WTC11 (cell line): ENCODE measurements at regions not wholly inside any gene's neighbourhood (a gene's known extent, or its start where the extent isn't known, plus 50 kb on each side); places are given as distances from the start of the nearest gene placed in this dataset.

Source experiments
- ATAC-seq: fragments of 200-7000 bp; cut with Tn5 transposase; 2 replicates; pipeline ENCODE4 v1.10.0; 2021; ENCODE audit warnings: mild to moderate bottlenecking, moderate library complexity
- CTCF ChIA-PET: fragments of 300-600 bp; sonication (Branson Sonifier 250); formaldehyde crosslinking; loops from one replicate; lab custom pipeline; 2021; ENCODE audit warnings: antibody characterized with exemption; lab: Charles Lee
- POLR2A ChIA-PET: fragments of 350-600 bp; sonication (Branson Sonifier 250); formaldehyde crosslinking; loops from one replicate; lab custom pipeline; 2021; ENCODE audit warnings: antibody characterized with exemption; lab: Charles Lee
- DNase-seq: peaks from one replicate; pipeline ENCODE4 v3.0.0; 2021; ENCODE audit warnings: low spot score
- H3K27ac Mint-ChIP-seq: 2 replicates; pipeline ENCODE4 v1.8.0; 2021; ENCODE audit warnings: mixed read lengths
- H3K27me3 Mint-ChIP-seq: 2 replicates; pipeline ENCODE4 v1.8.0; 2021; ENCODE audit warnings: low read depth, mild to moderate bottlenecking, moderate library complexity, mixed read lengths
- H3K36me3 Mint-ChIP-seq: 2 replicates; pipeline ENCODE4 v1.8.0; 2021; ENCODE audit warnings: mixed read lengths
- H3K4me1 Mint-ChIP-seq: 2 replicates; pipeline ENCODE4 v1.8.0; 2022; ENCODE audit warnings: mixed read lengths
- H3K4me3 Mint-ChIP-seq: 2 replicates; pipeline ENCODE4 v1.8.0; 2021; ENCODE audit warnings: mild to moderate bottlenecking, moderate library complexity, mixed read lengths
- H3K9me3 Mint-ChIP-seq: 2 replicates; pipeline ENCODE4 v1.8.0; 2021; ENCODE audit warnings: mixed read lengths
- ATF1 ChIP-seq: sonication (generic); formaldehyde crosslinking; IDR thresholded peaks from 2 replicates; pipeline ENCODE4 v1.8.1; 2023; ENCODE audit warnings: mild to moderate bottlenecking, moderate library complexity, missing genetic modification reagents
- ATF2 ChIP-seq: sonication (generic); formaldehyde crosslinking; IDR thresholded peaks from 2 replicates; pipeline ENCODE4 v1.8.1; 2022; ENCODE audit warnings: low read depth, missing genetic modification reagents, borderline replicate concordance
- FOXK1 ChIP-seq: sonication (generic); formaldehyde crosslinking; IDR thresholded peaks from 2 replicates; pipeline ENCODE4 v1.8.0; 2022; ENCODE audit warnings: mild to moderate bottlenecking, moderate library complexity, missing genetic modification reagents
- GRHL2 ChIP-seq: fragments of 250-450 bp; sonication (Bioruptor Pico); IDR thresholded peaks from 2 replicates; pipeline ENCODE4 v1.8.0; 2022; ENCODE audit warnings: mild to moderate bottlenecking, moderate library complexity; ENCODE audit not compliant: insufficient replicate concordance, severe bottlenecking
- KAT7 ChIP-seq: sonication (generic); formaldehyde crosslinking; IDR thresholded peaks from 2 replicates; pipeline ENCODE4 v1.8.1; 2023; ENCODE audit warnings: missing genetic modification reagents, mild to moderate bottlenecking, borderline replicate concordance
- MAX ChIP-seq: sonication (generic); formaldehyde crosslinking; IDR thresholded peaks from 2 replicates; pipeline ENCODE4 v1.8.0; 2022; ENCODE audit warnings: mild to moderate bottlenecking, missing genetic modification reagents
- NR3C1 ChIP-seq: sonication (generic); formaldehyde crosslinking; conservative IDR thresholded peaks from 2 replicates; pipeline ENCODE4 v1.8.1; 2023; ENCODE audit warnings: low read depth, mild to moderate bottlenecking, missing genetic modification reagents
- TP53 ChIP-seq: sonication (generic); formaldehyde crosslinking; IDR thresholded peaks from 2 replicates; pipeline ENCODE4 v1.8.1; 2023; ENCODE audit warnings: mild to moderate bottlenecking, missing genetic modification reagents
- ZNF416 ChIP-seq: fragments of 250-450 bp; sonication (Bioruptor Pico); IDR thresholded peaks from 2 replicates; pipeline ENCODE4 v1.9.0; 2021; ENCODE audit warnings: mild to moderate bottlenecking, inconsistent platforms
- ZNF425 ChIP-seq: fragments of 250-450 bp; sonication (Bioruptor Pico); conservative IDR thresholded peaks from 2 replicates; pipeline ENCODE4 v1.9.0; 2021; ENCODE audit warnings: mild to moderate bottlenecking
- TF ChIP-seq, protein P1 (sequence below): sonication (generic); formaldehyde crosslinking; IDR thresholded peaks from 2 replicates; pipeline ENCODE4 v1.8.1; 2023; ENCODE audit warnings: mild to moderate bottlenecking, missing genetic modification reagents, moderate library complexity
- TF ChIP-seq, protein P2 (sequence below): sonication (generic); formaldehyde crosslinking; IDR thresholded peaks from 2 replicates; pipeline ENCODE4 v1.8.0; 2022; ENCODE audit warnings: missing genetic modification reagents
- TF ChIP-seq, protein P3 (sequence below): sonication (generic); formaldehyde crosslinking; IDR thresholded peaks from 2 replicates; pipeline ENCODE4 v1.8.0; 2023; ENCODE audit warnings: missing genetic modification reagents
- TF ChIP-seq, protein P4 (sequence below): fragments of 200-600 bp; IDR thresholded peaks from 2 replicates; pipeline ENCODE4 v1.8.0; 2022; ENCODE audit warnings: antibody characterized with exemption
- TF ChIP-seq, protein P5 (sequence below): sonication (generic); formaldehyde crosslinking; IDR thresholded peaks from 2 replicates; pipeline ENCODE4 v1.8.1; 2022; ENCODE audit warnings: missing genetic modification reagents, borderline replicate concordance
- TF ChIP-seq, protein P6 (sequence below): fragments of 250-450 bp; sonication (Bioruptor Pico); IDR thresholded peaks from 2 replicates; pipeline ENCODE4 v1.9.0; 2021; ENCODE audit warnings: mild to moderate bottlenecking
- TF ChIP-seq, protein P7 (sequence below): sonication (generic); formaldehyde crosslinking; IDR thresholded peaks from 2 replicates; pipeline ENCODE4 v1.8.1; 2023; ENCODE audit warnings: mild to moderate bottlenecking, moderate library complexity, missing genetic modification reagents

GRCh38 chr5:104556957-104557356, 994.4 kb upstream of the NUDT12 start:
- no peak for DNase-seq
- Mint-ChIP-seq H3K27me3 (no peaks in the 10 kb centered on the region), H3K4me1 (no peaks in the 10 kb centered on the region), H3K36me3 (peaks cover 27% of the 10 kb centered on the region), H3K4me3 (no peak overlapping the region), H3K9me3 (peaks cover 58% of the 10 kb centered on the region), H3K27ac (no peak overlapping the region)
- TF ChIP-seq, protein P1, sequence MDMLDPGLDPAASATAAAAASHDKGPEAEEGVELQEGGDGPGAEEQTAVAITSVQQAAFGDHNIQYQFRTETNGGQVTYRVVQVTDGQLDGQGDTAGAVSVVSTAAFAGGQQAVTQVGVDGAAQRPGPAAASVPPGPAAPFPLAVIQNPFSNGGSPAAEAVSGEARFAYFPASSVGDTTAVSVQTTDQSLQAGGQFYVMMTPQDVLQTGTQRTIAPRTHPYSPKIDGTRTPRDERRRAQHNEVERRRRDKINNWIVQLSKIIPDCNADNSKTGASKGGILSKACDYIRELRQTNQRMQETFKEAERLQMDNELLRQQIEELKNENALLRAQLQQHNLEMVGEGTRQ (CRISPR knock-in tag): no peak
- TF ChIP-seq, protein P2, sequence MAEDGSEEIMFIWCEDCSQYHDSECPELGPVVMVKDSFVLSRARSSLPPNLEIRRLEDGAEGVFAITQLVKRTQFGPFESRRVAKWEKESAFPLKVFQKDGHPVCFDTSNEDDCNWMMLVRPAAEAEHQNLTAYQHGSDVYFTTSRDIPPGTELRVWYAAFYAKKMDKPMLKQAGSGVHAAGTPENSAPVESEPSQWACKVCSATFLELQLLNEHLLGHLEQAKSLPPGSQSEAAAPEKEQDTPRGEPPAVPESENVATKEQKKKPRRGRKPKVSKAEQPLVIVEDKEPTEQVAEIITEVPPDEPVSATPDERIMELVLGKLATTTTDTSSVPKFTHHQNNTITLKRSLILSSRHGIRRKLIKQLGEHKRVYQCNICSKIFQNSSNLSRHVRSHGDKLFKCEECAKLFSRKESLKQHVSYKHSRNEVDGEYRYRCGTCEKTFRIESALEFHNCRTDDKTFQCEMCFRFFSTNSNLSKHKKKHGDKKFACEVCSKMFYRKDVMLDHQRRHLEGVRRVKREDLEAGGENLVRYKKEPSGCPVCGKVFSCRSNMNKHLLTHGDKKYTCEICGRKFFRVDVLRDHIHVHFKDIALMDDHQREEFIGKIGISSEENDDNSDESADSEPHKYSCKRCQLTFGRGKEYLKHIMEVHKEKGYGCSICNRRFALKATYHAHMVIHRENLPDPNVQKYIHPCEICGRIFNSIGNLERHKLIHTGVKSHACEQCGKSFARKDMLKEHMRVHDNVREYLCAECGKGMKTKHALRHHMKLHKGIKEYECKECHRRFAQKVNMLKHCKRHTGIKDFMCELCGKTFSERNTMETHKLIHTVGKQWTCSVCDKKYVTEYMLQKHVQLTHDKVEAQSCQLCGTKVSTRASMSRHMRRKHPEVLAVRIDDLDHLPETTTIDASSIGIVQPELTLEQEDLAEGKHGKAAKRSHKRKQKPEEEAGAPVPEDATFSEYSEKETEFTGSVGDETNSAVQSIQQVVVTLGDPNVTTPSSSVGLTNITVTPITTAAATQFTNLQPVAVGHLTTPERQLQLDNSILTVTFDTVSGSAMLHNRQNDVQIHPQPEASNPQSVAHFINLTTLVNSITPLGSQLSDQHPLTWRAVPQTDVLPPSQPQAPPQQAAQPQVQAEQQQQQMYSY (CRISPR knock-in tag): no peak
- TF ChIP-seq, protein P3, sequence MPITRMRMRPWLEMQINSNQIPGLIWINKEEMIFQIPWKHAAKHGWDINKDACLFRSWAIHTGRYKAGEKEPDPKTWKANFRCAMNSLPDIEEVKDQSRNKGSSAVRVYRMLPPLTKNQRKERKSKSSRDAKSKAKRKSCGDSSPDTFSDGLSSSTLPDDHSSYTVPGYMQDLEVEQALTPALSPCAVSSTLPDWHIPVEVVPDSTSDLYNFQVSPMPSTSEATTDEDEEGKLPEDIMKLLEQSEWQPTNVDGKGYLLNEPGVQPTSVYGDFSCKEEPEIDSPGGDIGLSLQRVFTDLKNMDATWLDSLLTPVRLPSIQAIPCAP (CRISPR knock-in tag): no peak
- no peak for TF ChIP-seq TP53 (CRISPR knock-in tag)
- TF ChIP-seq, protein P4, sequence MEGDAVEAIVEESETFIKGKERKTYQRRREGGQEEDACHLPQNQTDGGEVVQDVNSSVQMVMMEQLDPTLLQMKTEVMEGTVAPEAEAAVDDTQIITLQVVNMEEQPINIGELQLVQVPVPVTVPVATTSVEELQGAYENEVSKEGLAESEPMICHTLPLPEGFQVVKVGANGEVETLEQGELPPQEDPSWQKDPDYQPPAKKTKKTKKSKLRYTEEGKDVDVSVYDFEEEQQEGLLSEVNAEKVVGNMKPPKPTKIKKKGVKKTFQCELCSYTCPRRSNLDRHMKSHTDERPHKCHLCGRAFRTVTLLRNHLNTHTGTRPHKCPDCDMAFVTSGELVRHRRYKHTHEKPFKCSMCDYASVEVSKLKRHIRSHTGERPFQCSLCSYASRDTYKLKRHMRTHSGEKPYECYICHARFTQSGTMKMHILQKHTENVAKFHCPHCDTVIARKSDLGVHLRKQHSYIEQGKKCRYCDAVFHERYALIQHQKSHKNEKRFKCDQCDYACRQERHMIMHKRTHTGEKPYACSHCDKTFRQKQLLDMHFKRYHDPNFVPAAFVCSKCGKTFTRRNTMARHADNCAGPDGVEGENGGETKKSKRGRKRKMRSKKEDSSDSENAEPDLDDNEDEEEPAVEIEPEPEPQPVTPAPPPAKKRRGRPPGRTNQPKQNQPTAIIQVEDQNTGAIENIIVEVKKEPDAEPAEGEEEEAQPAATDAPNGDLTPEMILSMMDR: no peak
- POLR2A ChIA-PET: no interaction called here
- CTCF ChIA-PET: no interaction called here
- no peak for ATAC-seq

GRCh38 chr5:104551628-104552027, 989.0 kb upstream of the NUDT12 start:
- DNase-seq (no peak), ATAC-seq (no peak)
- H3K9me3 Mint-ChIP-seq: peaks cover 33% of the 10 kb centered on the region
- H3K27ac Mint-ChIP-seq: no peak overlapping the region
- CTCF ChIA-PET: no interaction called here
- H3K36me3 Mint-ChIP-seq: peaks cover 23% of the 10 kb centered on the region
- H3K4me3 Mint-ChIP-seq: no peak overlapping the region
- POLR2A ChIA-PET: no interaction called here
- H3K4me1 Mint-ChIP-seq: peaks cover 8% of the 10 kb centered on the region
- H3K27me3 Mint-ChIP-seq: no peaks in the 10 kb centered on the region
- no peak for TF ChIP-seq ZNF416 (CRISPR knock-in tag)
- no peak for TF ChIP-seq KAT7 (CRISPR knock-in tag)
- TF ChIP-seq ZNF425 (CRISPR knock-in tag): no peak
- TF ChIP-seq, protein P5, sequence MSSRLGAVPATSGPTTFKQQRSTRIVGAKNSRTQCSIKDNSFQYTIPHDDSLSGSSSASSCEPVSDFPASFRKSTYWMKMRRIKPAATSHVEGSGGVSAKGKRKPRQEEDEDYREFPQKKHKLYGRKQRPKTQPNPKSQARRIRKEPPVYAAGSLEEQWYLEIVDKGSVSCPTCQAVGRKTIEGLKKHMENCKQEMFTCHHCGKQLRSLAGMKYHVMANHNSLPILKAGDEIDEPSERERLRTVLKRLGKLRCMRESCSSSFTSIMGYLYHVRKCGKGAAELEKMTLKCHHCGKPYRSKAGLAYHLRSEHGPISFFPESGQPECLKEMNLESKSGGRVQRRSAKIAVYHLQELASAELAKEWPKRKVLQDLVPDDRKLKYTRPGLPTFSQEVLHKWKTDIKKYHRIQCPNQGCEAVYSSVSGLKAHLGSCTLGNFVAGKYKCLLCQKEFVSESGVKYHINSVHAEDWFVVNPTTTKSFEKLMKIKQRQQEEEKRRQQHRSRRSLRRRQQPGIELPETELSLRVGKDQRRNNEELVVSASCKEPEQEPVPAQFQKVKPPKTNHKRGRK (CRISPR knock-in tag): no peak
- no peak for TF ChIP-seq FOXK1 (CRISPR knock-in tag)
- TF ChIP-seq GRHL2 (CRISPR knock-in tag): no peak
- TF ChIP-seq ATF1 (CRISPR knock-in tag): no peak
- no peak for TF ChIP-seq NR3C1
- TF ChIP-seq, protein P6, sequence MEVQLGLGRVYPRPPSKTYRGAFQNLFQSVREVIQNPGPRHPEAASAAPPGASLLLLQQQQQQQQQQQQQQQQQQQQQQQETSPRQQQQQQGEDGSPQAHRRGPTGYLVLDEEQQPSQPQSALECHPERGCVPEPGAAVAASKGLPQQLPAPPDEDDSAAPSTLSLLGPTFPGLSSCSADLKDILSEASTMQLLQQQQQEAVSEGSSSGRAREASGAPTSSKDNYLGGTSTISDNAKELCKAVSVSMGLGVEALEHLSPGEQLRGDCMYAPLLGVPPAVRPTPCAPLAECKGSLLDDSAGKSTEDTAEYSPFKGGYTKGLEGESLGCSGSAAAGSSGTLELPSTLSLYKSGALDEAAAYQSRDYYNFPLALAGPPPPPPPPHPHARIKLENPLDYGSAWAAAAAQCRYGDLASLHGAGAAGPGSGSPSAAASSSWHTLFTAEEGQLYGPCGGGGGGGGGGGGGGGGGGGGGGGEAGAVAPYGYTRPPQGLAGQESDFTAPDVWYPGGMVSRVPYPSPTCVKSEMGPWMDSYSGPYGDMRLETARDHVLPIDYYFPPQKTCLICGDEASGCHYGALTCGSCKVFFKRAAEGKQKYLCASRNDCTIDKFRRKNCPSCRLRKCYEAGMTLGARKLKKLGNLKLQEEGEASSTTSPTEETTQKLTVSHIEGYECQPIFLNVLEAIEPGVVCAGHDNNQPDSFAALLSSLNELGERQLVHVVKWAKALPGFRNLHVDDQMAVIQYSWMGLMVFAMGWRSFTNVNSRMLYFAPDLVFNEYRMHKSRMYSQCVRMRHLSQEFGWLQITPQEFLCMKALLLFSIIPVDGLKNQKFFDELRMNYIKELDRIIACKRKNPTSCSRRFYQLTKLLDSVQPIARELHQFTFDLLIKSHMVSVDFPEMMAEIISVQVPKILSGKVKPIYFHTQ: no peak
- TF ChIP-seq ATF2 (CRISPR knock-in tag): no peak
- TF ChIP-seq, protein P7, sequence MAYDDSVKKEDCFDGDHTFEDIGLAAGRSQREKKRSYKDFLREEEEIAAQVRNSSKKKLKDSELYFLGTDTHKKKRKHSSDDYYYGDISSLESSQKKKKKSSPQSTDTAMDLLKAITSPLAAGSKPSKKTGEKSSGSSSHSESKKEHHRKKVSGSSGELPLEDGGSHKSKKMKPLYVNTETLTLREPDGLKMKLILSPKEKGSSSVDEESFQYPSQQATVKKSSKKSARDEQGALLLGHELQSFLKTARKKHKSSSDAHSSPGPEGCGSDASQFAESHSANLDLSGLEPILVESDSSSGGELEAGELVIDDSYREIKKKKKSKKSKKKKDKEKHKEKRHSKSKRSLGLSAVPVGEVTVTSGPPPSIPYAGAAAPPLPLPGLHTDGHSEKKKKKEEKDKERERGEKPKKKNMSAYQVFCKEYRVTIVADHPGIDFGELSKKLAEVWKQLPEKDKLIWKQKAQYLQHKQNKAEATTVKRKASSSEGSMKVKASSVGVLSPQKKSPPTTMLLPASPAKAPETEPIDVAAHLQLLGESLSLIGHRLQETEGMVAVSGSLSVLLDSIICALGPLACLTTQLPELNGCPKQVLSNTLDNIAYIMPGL (CRISPR knock-in tag): no peak
- no peak for TF ChIP-seq MAX
